A549 (cell line): ENCODE measurements at regions not wholly inside any gene's neighbourhood (a gene's known extent, or its start where the extent isn't known, plus 50 kb on each side); places are given as distances from the start of the nearest gene placed in this dataset.

Experiments
- CTCF ChIP-seq: fragments of >200 bp; sonication (Bioruptor Twin); formaldehyde crosslinking; IDR thresholded peaks from 3 replicates; pipeline ENCODE4 v1.5.1; 2016
- JUN ChIP-seq, 2 experiments: fragments of >200 bp; sonication (Bioruptor Twin); formaldehyde crosslinking; IDR thresholded peaks; 2 replicates in 1 of 2; 3 replicates in 1 of 2; pipeline ENCODE4 v1.6.1; 2016 to 2017
- PHF8 ChIP-seq: fragments of 200-600 bp; sonication (generic); IDR thresholded peaks from 2 replicates; pipeline ENCODE4 v1.6.1; 2016; ENCODE audit warnings: low read depth, mild to moderate bottlenecking, antibody characterized with exemption, moderate library complexity, borderline replicate concordance
- POLR2A ChIP-seq: IDR thresholded peaks from 2 replicates; pipeline ENCODE4 v1.6.1; 2012; ENCODE audit warnings: mild to moderate bottlenecking, low read length
- TP53 ChIP-seq: fragments of 250-450 bp; sonication (Bioruptor Pico); IDR thresholded peaks from 2 replicates; pipeline ENCODE4 v1.5.0; 2021; ENCODE audit warnings: mild to moderate bottlenecking, moderate library complexity
- TF ChIP-seq, protein P1 (sequence below): fragments of 200-600 bp; sonication (generic); IDR thresholded peaks from 2 replicates; pipeline ENCODE4 v1.6.1; 2016; ENCODE audit warnings: antibody characterized with exemption, mild to moderate bottlenecking, moderate library complexity

- TF ChIP-seq CTCF, result no peak
- TF ChIP-seq JUN (IDR thresholded peaks at IDR 0.05), result no peak
- TF ChIP-seq, protein P1, sequence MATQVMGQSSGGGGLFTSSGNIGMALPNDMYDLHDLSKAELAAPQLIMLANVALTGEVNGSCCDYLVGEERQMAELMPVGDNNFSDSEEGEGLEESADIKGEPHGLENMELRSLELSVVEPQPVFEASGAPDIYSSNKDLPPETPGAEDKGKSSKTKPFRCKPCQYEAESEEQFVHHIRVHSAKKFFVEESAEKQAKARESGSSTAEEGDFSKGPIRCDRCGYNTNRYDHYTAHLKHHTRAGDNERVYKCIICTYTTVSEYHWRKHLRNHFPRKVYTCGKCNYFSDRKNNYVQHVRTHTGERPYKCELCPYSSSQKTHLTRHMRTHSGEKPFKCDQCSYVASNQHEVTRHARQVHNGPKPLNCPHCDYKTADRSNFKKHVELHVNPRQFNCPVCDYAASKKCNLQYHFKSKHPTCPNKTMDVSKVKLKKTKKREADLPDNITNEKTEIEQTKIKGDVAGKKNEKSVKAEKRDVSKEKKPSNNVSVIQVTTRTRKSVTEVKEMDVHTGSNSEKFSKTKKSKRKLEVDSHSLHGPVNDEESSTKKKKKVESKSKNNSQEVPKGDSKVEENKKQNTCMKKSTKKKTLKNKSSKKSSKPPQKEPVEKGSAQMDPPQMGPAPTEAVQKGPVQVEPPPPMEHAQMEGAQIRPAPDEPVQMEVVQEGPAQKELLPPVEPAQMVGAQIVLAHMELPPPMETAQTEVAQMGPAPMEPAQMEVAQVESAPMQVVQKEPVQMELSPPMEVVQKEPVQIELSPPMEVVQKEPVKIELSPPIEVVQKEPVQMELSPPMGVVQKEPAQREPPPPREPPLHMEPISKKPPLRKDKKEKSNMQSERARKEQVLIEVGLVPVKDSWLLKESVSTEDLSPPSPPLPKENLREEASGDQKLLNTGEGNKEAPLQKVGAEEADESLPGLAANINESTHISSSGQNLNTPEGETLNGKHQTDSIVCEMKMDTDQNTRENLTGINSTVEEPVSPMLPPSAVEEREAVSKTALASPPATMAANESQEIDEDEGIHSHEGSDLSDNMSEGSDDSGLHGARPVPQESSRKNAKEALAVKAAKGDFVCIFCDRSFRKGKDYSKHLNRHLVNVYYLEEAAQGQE, result no peak
- TF ChIP-seq POLR2A, result no peak
- no peak for TF ChIP-seq PHF8
- no peak for TF ChIP-seq TP53 (CRISPR knock-in tag)
Measured at GRCh38 chr5:17163221-17163620, 54.2 kb upstream of the BASP1 start.
